SK-N-SH (cell line): ENCODE measurements at regions not wholly inside any gene's neighbourhood (a gene's known extent, or its start where the extent isn't known, plus 50 kb on each side); places are given as distances from the start of the nearest gene placed in this dataset.

ENCODE experiments used
- CTCF ChIA-PET: fragments of 300-600, 350-600 bp; formaldehyde crosslinking; extraction: SDS; loops from one replicate; lab custom pipeline; 2021; lab: Yijun Ruan, JAX
- POLR2A ChIA-PET: fragments of 350-600 bp; sonication (Branson Sonifier 250); formaldehyde crosslinking; extraction: SDS; loops from one replicate; lab custom pipeline; 2020; ENCODE audit warnings: antibody characterized with exemption, inconsistent platforms; lab: Yijun Ruan, JAX
- DNase-seq: peaks from one replicate; pipeline ENCODE4 v3.0.0; 2012
- H2AFZ ChIP-seq: fragments of 200-600 bp; sonication (generic); 2 replicates; pipeline ENCODE4 v1.8.1; 2016; ENCODE audit warnings: antibody characterized with exemption, mild to moderate bottlenecking, low read depth
- H3F3A ChIP-seq: fragments of 200-600 bp; sonication (generic); replicated peaks from 2 replicates; pipeline ENCODE3; 2016; ENCODE audit warnings: antibody characterized with exemption, mild to moderate bottlenecking; ENCODE audit not compliant: insufficient read depth
- H3K27ac ChIP-seq, 2 experiments: fragments of 200-500 bp in 1 of 2; fragments of 200-600 bp in 1 of 2; sonication (Bioruptor generic) in 1 of 2; sonication (generic), shearing (Covaris generic) in 1 of 2; 2 replicates each; pipeline versions ENCODE4 v1.5.1 to v1.6.1; 2014 to 2016; ENCODE audit warnings: low read depth in 2 of 2, inconsistent platforms in 1 of 2, low read length in 1 of 2, mild to moderate bottlenecking in 1 of 2, mixed read lengths in 1 of 2
- H3K27me3 ChIP-seq: fragments of 200-600 bp; sonication (generic), shearing (Covaris generic); 2 replicates; pipeline ENCODE4 v1.6.1; 2016; ENCODE audit warnings: mixed run types; ENCODE audit not compliant: insufficient read depth
- H3K36me3 ChIP-seq, 2 experiments: fragments of 200-500 bp in 1 of 2; fragments of 200-600 bp in 1 of 2; sonication (Bioruptor generic) in 1 of 2; sonication (generic) in 1 of 2; replicated peaks in 1 of 2; 2 replicates each; pipeline versions ENCODE3 to v1.5.1; 2014 to 2016; ENCODE audit warnings: low read length in 1 of 2, mild to moderate bottlenecking in 1 of 2; ENCODE audit not compliant: insufficient read depth in 2 of 2, control insufficient read depth in 1 of 2
- H3K4me1 ChIP-seq, 2 experiments: fragments of 200-500 bp in 1 of 2; fragments of 200-600 bp in 1 of 2; sonication (Bioruptor generic) in 1 of 2; sonication (generic), shearing (Covaris generic) in 1 of 2; 2 replicates each; pipeline versions ENCODE4 v1.5.1 to v1.6.1; 2014 to 2016; ENCODE audit warnings: low read depth in 1 of 2, low read length in 1 of 2, mixed run types in 1 of 2; ENCODE audit not compliant: insufficient read depth in 2 of 2, control insufficient read depth in 1 of 2
- H3K4me2 ChIP-seq: fragments of 200-600 bp; sonication (generic), shearing (Covaris generic); 2 replicates; pipeline ENCODE4 v1.6.1; 2017; ENCODE audit warnings: mixed run types
- H3K4me3 ChIP-seq, 2 experiments: fragments of 200-500 bp in 1 of 2; fragments of 200-600 bp in 1 of 2; sonication (Bioruptor generic) in 1 of 2; sonication (generic), shearing (Covaris generic) in 1 of 2; 2 replicates each; pipeline versions ENCODE4 v1.5.1 to v1.8.1; 2014 to 2016; ENCODE audit warnings: low read depth in 2 of 2, inconsistent platforms in 1 of 2, low read length in 1 of 2, mild to moderate bottlenecking in 1 of 2, mixed read lengths in 1 of 2, moderate library complexity in 1 of 2
- H3K79me2 ChIP-seq: fragments of 200-600 bp; sonication (generic); 2 replicates; pipeline ENCODE4 v1.8.1; 2017; ENCODE audit warnings: mild to moderate bottlenecking; ENCODE audit not compliant: insufficient read depth
- H3K9ac ChIP-seq: fragments of 200-600 bp; sonication (generic); 2 replicates; pipeline ENCODE4 v1.6.1; 2017; ENCODE audit warnings: mixed run types
- H3K9me2 ChIP-seq: fragments of 200-600 bp; sonication (generic); 2 replicates; pipeline ENCODE4 v1.6.1; 2017; ENCODE audit warnings: mixed run types
- H3K9me3 ChIP-seq: fragments of 200-600 bp; sonication (generic); 2 replicates; pipeline ENCODE4 v1.6.1; 2017; ENCODE audit warnings: mixed run types, mild to moderate bottlenecking, moderate library complexity
- H4K20me1 ChIP-seq: fragments of 200-600 bp; sonication (generic); 2 replicates; pipeline ENCODE4 v1.6.1; 2017; ENCODE audit warnings: mild to moderate bottlenecking, mixed run types; ENCODE audit not compliant: insufficient read depth
- CHD2 ChIP-seq: fragments of 150-350 bp; IDR thresholded peaks from 2 replicates; pipeline ENCODE4 v1.6.1; 2018; ENCODE audit warnings: low read length; ENCODE audit not compliant: partially characterized antibody
- CTCF ChIP-seq: fragments of 200-600 bp; sonication (generic); IDR thresholded peaks from 2 replicates; pipeline ENCODE4 v1.6.1; 2017; ENCODE audit warnings: antibody characterized with exemption, mild to moderate bottlenecking, moderate library complexity
- ELF1 ChIP-seq: IDR thresholded peaks from 2 replicates; pipeline ENCODE4 v1.4.0; 2012
- FOXM1 ChIP-seq: IDR thresholded peaks from 2 replicates; pipeline ENCODE4 v1.4.0; 2012; ENCODE audit warnings: low read depth, mild to moderate bottlenecking
- GATA2 ChIP-seq: sonication (generic); formaldehyde crosslinking; IDR thresholded peaks from 2 replicates; pipeline ENCODE4 v1.5.0; 2020; ENCODE audit warnings: mild to moderate bottlenecking, missing genetic modification reagents
- MAX ChIP-seq: IDR thresholded peaks from 2 replicates; pipeline ENCODE4 v1.4.0; 2012; ENCODE audit warnings: low read depth
- MEF2A ChIP-seq: IDR thresholded peaks from 2 replicates; pipeline ENCODE4 v1.4.0; 2012; ENCODE audit warnings: low read depth, borderline replicate concordance
- MXI1 ChIP-seq: IDR thresholded peaks from 2 replicates; pipeline ENCODE4 v1.6.1; 2012; ENCODE audit warnings: mild to moderate bottlenecking, low read depth, low read length, improper control_type of control experiment
- PBX3 ChIP-seq: IDR thresholded peaks from 2 replicates; pipeline ENCODE4; 2012
- RAD21 ChIP-seq: IDR thresholded peaks from 2 replicates; pipeline ENCODE4 v1.6.1; 2012; ENCODE audit warnings: mild to moderate bottlenecking, low read length
- RCOR1 ChIP-seq: fragments of 150-350 bp; IDR thresholded peaks from 2 replicates; pipeline ENCODE4 v1.6.1; 2017; ENCODE audit warnings: antibody characterized with exemption, low read length
- REST ChIP-seq: IDR thresholded peaks from 2 replicates; pipeline ENCODE4 v1.6.1; 2012; ENCODE audit warnings: mild to moderate bottlenecking, low read depth, low read length, moderate library complexity
- RFX5 ChIP-seq: IDR thresholded peaks from 2 replicates; pipeline ENCODE4 v1.6.1; 2012; ENCODE audit warnings: mild to moderate bottlenecking, improper control_type of control experiment, low read length
- RXRA ChIP-seq: IDR thresholded peaks from 2 replicates; pipeline ENCODE4 v1.4.0; 2012; ENCODE audit warnings: low read depth, mild to moderate bottlenecking, borderline replicate concordance
- SIN3A ChIP-seq: IDR thresholded peaks from 2 replicates; pipeline ENCODE4 v1.6.1; 2012; ENCODE audit warnings: low read depth, mild to moderate bottlenecking, low read length, moderate library complexity, borderline replicate concordance
- TAF1 ChIP-seq: IDR thresholded peaks from 2 replicates; pipeline ENCODE4 v1.6.1; 2012; ENCODE audit warnings: low read depth, mild to moderate bottlenecking, low read length, moderate library complexity, borderline replicate concordance
- USF2 ChIP-seq: fragments of 150-350 bp; IDR thresholded peaks from 2 replicates; pipeline ENCODE4 v1.6.1; 2017; ENCODE audit warnings: antibody characterized with exemption, low read length, low read depth, borderline replicate concordance
- WGBS: methylation state at CpG from one replicate; pipeline ENCODE4 v1.1.6; 2017; ENCODE audit warnings: low lambda C conversion rate; 5-methylcytosine and 5-hydroxymethylcytosine counted together

GRCh38 chr6:8940356-8940755 is 505.0 kb upstream of the SLC35B3 start (continued):
- TF ChIP-seq REST (no peak), RCOR1 (no peak), RFX5 (no peak), GATA2 (no peak), MXI1 (no peak), SIN3A (no peak), PBX3 (no peak)

GRCh38 chr6:8939615-8940014 is 504.3 kb upstream of the SLC35B3 start:
- no peak for DNase-seq
- Histone ChIP-seq H3K36me3 (no peaks in the 10 kb centered on the region), H3K27ac (no peak overlapping the region), H3K9me3 (no peaks in the 10 kb centered on the region), H3K4me3 (no peak overlapping the region), H3K4me1 (no peaks in the 10 kb centered on the region), H3F3A (no peaks in the 10 kb centered on the region), H3K27me3 (no peaks in the 10 kb centered on the region), H2AFZ (no peak overlapping the region), H3K9ac (no peak overlapping the region), H3K9me2 (no peaks in the 10 kb centered on the region), H3K4me2 (no peak overlapping the region), H3K79me2 (no peaks in the 10 kb centered on the region), H4K20me1 (no peaks in the 10 kb centered on the region)
- CTCF ChIA-PET: no interaction called here
- POLR2A ChIA-PET: no interaction called here
- WGBS: 17% methylated on average over 4 of the region's 4 CpGs
- TF ChIP-seq MEF2A: no peak
- no peak for TF ChIP-seq MXI1
- TF ChIP-seq PBX3: no peak
- no peak for TF ChIP-seq MAX
- TF ChIP-seq RAD21: no peak
- no peak for TF ChIP-seq CHD2
- TF ChIP-seq FOXM1: no peak
- no peak for TF ChIP-seq TAF1
- TF ChIP-seq REST: no peak
- TF ChIP-seq USF2: no peak
- no peak for TF ChIP-seq CTCF
- TF ChIP-seq RXRA: no peak
- TF ChIP-seq ELF1: no peak
